ENCODE measurements at regions not wholly inside any gene's neighbourhood (a gene's known extent, or its start where the extent isn't known, plus 50 kb on each side); places are given as distances from the start of the nearest gene placed in this dataset.

DNA sequence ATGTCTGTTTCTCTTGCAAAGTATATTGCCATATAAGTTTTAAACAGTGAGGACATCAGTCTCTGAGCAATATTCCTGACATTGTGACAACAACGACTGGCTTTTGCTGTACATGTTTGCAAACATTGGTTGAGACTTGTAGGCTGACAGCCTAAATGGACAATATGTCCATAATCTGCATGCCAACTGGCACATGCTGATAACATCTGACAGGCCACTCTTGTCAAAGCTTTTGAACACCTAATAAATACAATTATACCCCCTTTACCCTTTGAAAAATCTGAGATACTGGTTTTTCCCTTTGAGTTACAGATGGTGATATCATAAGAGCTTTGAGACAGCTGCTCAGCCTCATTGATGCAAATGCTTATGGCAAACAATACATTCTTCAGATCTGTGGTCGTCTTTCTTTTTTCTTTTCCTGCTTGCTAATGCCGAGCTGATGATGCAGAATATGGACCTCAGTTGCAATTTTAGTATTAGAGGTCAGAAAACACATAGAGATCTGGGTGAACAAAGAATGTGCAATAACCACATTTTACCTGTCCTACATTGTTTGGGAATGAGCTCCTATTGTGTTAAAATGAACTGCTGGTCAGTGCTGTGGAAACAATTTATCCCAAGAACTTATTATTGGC lies 114.9 kb downstream of the RFC3 start:
- Mint-ChIP-seq H3K4me1 (peaks cover 39 to 42% of the 10 kb centered on the region in 2 experiments), H3K27me3 (ENCODE audit: low read depth) (no peaks in the 10 kb centered on the region), H3K36me3 (ENCODE audit: insufficient read depth in 1 of 3, low read depth in 3 of 3) (no peaks in the 10 kb centered on the region; a peak in 1 of 7 replicates), H3K27ac (no peak overlapping the region), H3K4me3 (no peak overlapping the region), H3K9me3 (no peaks in the 10 kb centered on the region; a peak in 1 of 5 replicates)
- H4K5ac ChIP-seq (ENCODE audit: insufficient read length, low read depth, low read length), result no peak overlapping the region
- H3K27me3 ChIP-seq (ENCODE audit: insufficient read depth, low read length), result no peaks in the 10 kb centered on the region
- TF ChIP-seq, protein P1, sequence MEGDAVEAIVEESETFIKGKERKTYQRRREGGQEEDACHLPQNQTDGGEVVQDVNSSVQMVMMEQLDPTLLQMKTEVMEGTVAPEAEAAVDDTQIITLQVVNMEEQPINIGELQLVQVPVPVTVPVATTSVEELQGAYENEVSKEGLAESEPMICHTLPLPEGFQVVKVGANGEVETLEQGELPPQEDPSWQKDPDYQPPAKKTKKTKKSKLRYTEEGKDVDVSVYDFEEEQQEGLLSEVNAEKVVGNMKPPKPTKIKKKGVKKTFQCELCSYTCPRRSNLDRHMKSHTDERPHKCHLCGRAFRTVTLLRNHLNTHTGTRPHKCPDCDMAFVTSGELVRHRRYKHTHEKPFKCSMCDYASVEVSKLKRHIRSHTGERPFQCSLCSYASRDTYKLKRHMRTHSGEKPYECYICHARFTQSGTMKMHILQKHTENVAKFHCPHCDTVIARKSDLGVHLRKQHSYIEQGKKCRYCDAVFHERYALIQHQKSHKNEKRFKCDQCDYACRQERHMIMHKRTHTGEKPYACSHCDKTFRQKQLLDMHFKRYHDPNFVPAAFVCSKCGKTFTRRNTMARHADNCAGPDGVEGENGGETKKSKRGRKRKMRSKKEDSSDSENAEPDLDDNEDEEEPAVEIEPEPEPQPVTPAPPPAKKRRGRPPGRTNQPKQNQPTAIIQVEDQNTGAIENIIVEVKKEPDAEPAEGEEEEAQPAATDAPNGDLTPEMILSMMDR (conservative IDR thresholded peaks at IDR 0.05), result no peak
- WGBS (ENCODE audit: extremely low coverage, insufficient read length, low lambda C conversion rate), result no CpG with 5 or more reads among the region's 3 CpGs
- no peak overlapping the region for H2BK12ac ChIP-seq (ENCODE audit: insufficient read length, low read depth, low read length)
- H3K9ac ChIP-seq (ENCODE audit: extremely low read depth, insufficient read length, low read length), result no peak overlapping the region
- H4K8ac ChIP-seq (replicated peaks; ENCODE audit: insufficient read length, low read depth, low read length), result no peak overlapping the region
- no peaks in the 10 kb centered on the region for H3K23me2 ChIP-seq (ENCODE audit: insufficient read length, low read depth, low read length, poor library complexity, severe bottlenecking)
- no peak overlapping the region for H3K4ac ChIP-seq (ENCODE audit: low read depth, low read length)
- no peaks in the 10 kb centered on the region for H3K79me2 ChIP-seq (ENCODE audit: insufficient read depth, low read length)
- no peak overlapping the region for H3T11ph ChIP-seq (ENCODE audit: low read length)
- no peak overlapping the region for H2AFZ ChIP-seq (ENCODE audit: low read length)
- no peak overlapping the region for H2BK20ac ChIP-seq (ENCODE audit: low read depth, low read length, poor library complexity, severe bottlenecking)
- no peak overlapping the region for H2BK15ac ChIP-seq (ENCODE audit: low read depth, low read length)
- DNase-seq, result no peak
- H3K79me1 ChIP-seq (ENCODE audit: insufficient read depth, low read depth, low read length, poor library complexity, severe bottlenecking), result no peaks in the 10 kb centered on the region
- H2BK120ac ChIP-seq (ENCODE audit: low read depth, low read length, poor library complexity, severe bottlenecking), result no peak overlapping the region
- H3K18ac ChIP-seq (ENCODE audit: insufficient read length, low read depth, low read length), result no peak overlapping the region
- no peak overlapping the region for H2AK5ac ChIP-seq (ENCODE audit: insufficient read length, low read length)
- H3K4me1 ChIP-seq (ENCODE audit: insufficient read depth, low read length), result peaks cover 15% of the 10 kb centered on the region; the same call in 1 of the 2 replicates
- H3K4me2 ChIP-seq (ENCODE audit: insufficient read depth, insufficient read length, low read length), result no peak overlapping the region
- H3K23ac ChIP-seq (ENCODE audit: insufficient read length, low read depth, low read length), result no peak overlapping the region
- H4K20me1 ChIP-seq (ENCODE audit: control insufficient read depth, insufficient read depth, insufficient read length), result no peaks in the 10 kb centered on the region
- H3K14ac ChIP-seq (ENCODE audit: insufficient read depth, low read length), result no peak overlapping the region
- H3K9me3 ChIP-seq (ENCODE audit: control insufficient read depth, low read depth, low read length), result no peaks in the 10 kb centered on the region
- H2BK5ac ChIP-seq (ENCODE audit: insufficient read length, low read length), result no peak overlapping the region
- H3K27ac ChIP-seq (ENCODE audit: insufficient read length, low read depth, low read length), result no peak overlapping the region
- H4K91ac ChIP-seq (ENCODE audit: insufficient read length, low read depth, low read length), result no peak overlapping the region
- H3K56ac ChIP-seq (ENCODE audit: insufficient read length, low read depth, low read length), result no peak overlapping the region

Data from H9 (cell line).